Esophagus (tissue), 2 donors: ENCODE measurements at regions not wholly inside any gene's neighbourhood (a gene's known extent, or its start where the extent isn't known, plus 50 kb on each side); places are given as distances from the start of the nearest gene placed in this dataset.
A peak's percentile ranks its signal among the peaks of the same experiment; 100 is the strongest.

Source experiments
- H3K27ac ChIP-seq, 2 donors: one replicate each; pipeline ENCODE4 v1.5.1; 2013; ENCODE audit warnings: low read depth in 2 of 2, mild to moderate bottlenecking in 2 of 2, inconsistent platforms in 1 of 2, low read length in 1 of 2, moderate library complexity in 1 of 2
- H3K27me3 ChIP-seq, 2 donors: one replicate each; pipeline ENCODE4 v1.6.1; 2013; ENCODE audit warnings: low read length in 2 of 2, control low read depth in 1 of 2, mild to moderate bottlenecking in 1 of 2; ENCODE audit not compliant: insufficient read depth in 2 of 2, control insufficient read depth in 1 of 2
- H3K36me3 ChIP-seq, 2 donors: one replicate each; pipeline ENCODE4 v1.6.1; 2013; ENCODE audit warnings: low read length in 1 of 2; ENCODE audit not compliant: control insufficient read depth in 2 of 2, insufficient read depth in 2 of 2
- H3K4me1 ChIP-seq, 2 donors: one replicate each; pipeline ENCODE4 v1.6.1; 2013; ENCODE audit warnings: low read length in 1 of 2; ENCODE audit not compliant: control insufficient read depth in 2 of 2, insufficient read depth in 2 of 2
- H3K4me3 ChIP-seq, 2 donors: one replicate each; pipeline ENCODE4 v1.5.1; 2013; ENCODE audit warnings: low read length in 2 of 2, mild to moderate bottlenecking in 2 of 2, low read depth in 1 of 2, moderate library complexity in 1 of 2
- H3K9me3 ChIP-seq, 2 donors: one replicate each; pipeline ENCODE4 v1.6.1; 2013; ENCODE audit warnings: mild to moderate bottlenecking in 2 of 2, low read depth in 1 of 2, low read length in 1 of 2, moderate library complexity in 1 of 2; ENCODE audit not compliant: control insufficient read depth in 2 of 2, insufficient read depth in 1 of 2
- WGBS, 2 donors: extraction: QIAGEN DNeasy Blood & Tissue Kit; methylation state at CpG; one replicate each; pipeline ENCODE4 v1.1.7; 2013; 5-methylcytosine and 5-hydroxymethylcytosine counted together
- donor health status: healthy with polysubstance abuse.
- donor health status: Bipolar disorder and iron deficiency.

DNA sequence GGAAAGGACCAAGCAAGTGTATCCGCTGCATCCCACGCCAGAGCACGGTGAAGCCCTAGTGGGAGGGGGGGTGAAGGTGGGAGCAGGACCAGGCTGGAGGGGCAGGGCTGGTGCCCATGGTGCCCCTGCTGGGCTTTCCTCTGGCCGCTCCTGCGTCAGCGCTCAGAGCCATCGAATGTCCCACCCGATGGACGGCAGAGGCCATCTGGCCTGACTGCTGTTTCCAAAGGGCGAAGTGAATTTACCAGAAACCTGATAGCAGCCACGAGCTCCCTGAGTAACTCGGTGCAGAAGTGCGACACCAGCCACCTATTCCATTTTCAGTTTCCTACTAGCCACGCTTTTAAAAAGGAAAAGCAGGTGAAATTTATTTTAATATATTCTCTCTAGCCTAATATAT is 203.6 kb upstream of the CIBAR2 start:
- peaks cover 0 to 7% of the 10 kb centered on the region in 2 donors for H3K4me1 ChIP-seq
- WGBS, 2 donors: 94 to 95% methylated on average over 14 of the region's 14 CpGs

DNA sequence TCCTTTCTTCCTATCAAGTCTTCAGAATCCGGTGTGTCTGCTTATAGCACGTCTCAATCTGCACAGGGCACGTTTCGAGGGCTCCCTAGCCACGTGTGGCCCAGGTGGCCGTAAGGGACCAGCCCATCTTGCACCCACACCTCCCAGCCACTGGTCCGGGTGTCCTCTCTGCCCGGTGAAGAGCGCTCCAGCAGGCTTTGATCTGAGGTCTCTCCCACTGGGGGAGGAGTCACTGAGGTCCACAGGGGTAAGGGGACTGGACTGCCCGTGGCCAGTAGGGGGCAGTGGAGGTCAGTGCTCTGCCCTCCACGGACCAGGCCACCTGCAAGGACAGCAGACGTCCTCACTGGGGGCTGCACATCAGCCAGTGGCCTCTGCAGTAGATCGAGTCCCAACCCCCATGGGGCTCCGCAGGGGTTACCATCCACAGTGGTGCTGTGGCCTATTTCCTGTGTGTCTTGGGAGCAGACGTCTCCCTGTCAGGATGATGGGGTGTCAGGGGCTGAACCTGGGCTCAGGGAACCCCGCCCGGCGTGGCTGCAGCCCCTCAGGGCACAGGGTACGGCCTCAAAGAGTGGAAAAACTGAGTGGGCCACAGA is 204.1 kb upstream of the CIBAR2 start:
- Histone ChIP-seq H3K4me3 (no peak overlapping the region), H3K4me1 (peaks cover 0 to 9% of the 10 kb centered on the region in 2 donors), H3K36me3 (no peaks in the 10 kb centered on the region), H3K27me3 (no peaks in the 10 kb centered on the region), H3K9me3 (no peaks in the 10 kb centered on the region), H3K27ac (no peak overlapping the region)
- 46 to 50% methylated on average over 19 of the region's 19 CpGs for WGBS, 2 donors

More for the DNA sequence above, 203.6 kb upstream of the CIBAR2 start:
- H3K9me3 ChIP-seq: no peaks in the 10 kb centered on the region
- H3K27me3 ChIP-seq: no peaks in the 10 kb centered on the region
- no peaks in the 10 kb centered on the region for H3K36me3 ChIP-seq
- H3K27ac ChIP-seq: no peak overlapping the region
- no peak overlapping the region for H3K4me3 ChIP-seq

DNA sequence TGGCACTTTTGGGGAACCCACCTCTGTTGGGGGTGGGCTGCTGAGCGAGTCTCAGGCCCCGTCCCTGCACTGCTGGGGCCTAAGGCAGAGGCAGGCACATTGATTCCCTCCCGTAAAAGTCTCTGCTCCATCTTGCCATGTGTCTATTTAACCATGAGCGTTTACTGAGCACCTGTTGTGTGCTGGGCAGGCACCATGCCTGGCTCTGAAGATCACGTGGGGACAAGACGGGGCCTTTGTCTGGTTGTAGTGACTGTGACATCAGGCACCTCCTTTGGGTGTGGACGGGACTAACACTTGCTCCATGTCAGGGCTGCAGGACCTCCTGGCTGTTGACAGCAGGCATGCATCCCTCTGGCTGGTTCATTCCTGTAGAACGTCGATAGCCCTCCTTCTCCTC is 204.7 kb upstream of the CIBAR2 start:
- Histone ChIP-seq H3K27ac (no peak overlapping the region), H3K27me3 (no peaks in the 10 kb centered on the region), H3K36me3 (no peaks in the 10 kb centered on the region), H3K4me3 (no peak overlapping the region), H3K4me1 (peaks cover 0 to 12% of the 10 kb centered on the region in 2 donors), H3K9me3 (no peaks in the 10 kb centered on the region)
- 69 to 82% methylated on average over 9 of the region's 9 CpGs for WGBS, 2 donors

DNA sequence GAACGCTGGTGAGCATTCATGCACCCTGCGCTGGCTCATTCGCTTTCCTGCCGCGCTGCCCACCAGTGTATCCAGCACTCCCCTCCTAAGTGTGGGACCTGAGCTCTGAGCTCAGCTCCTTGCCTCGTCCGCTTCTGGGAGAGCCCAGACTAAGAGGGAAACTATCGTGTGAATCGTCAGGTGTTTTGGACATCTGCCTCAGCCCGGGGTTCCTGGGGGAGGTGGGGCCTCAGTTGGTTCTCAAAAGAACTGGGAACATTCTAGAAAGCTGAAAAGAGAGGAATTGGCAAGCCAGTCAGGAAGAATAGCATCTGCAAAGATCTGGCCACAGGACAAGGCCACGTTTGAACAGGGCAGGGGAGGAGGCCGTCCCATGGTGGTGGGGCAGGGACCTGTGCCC is 205.4 kb upstream of the CIBAR2 start:
- Histone ChIP-seq H3K4me1 (peaks cover 0 to 12% of the 10 kb centered on the region in 2 donors), H3K9me3 (no peaks in the 10 kb centered on the region), H3K4me3 (no peak overlapping the region), H3K36me3 (no peaks in the 10 kb centered on the region), H3K27ac (no peak overlapping the region), H3K27me3 (no peaks in the 10 kb centered on the region)
- 75 to 81% methylated on average over 12 of the region's 12 CpGs for WGBS, 2 donors

DNA sequence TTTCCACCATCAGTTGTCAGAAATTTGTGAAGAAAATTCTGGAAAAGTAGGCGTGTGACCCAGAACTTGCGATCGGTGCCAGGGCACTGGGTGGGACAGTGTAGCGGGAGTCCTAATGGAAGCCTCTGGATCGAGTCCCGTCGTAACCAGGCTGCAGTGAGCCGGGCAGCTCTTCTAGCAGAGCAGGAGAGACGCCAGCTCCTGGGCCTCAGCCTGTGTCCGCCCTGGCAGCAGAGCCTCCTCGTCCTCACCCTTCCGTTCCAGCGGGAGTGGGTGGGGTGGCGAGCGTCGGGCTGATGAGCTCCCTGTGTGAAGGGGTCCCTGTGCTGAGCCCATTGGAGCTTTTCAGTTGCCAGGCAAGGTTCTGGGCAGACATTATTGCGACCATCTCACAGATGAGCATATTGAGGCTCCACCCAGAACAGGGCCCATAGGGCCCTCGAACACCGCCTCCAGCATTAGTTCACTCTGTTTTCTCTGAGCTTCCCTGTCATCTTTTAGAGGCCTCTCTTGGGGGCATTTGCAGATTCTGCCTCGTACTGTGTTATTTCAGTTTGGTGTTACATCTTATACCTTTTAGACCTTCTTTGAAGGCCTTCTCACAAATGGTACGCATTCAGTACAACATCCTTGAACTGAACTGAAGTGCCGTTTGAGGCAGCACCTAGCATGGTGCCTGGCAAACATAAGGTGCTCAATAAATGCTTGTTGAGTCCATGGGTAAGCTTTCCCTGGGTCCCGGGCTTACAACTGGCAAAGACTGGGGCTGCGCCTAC is 207.1 kb upstream of the CIBAR2 start:
- Histone ChIP-seq H3K27ac (no peak overlapping the region), H3K36me3 (no peaks in the 10 kb centered on the region), H3K27me3 (no peaks in the 10 kb centered on the region), H3K4me1 (peaks cover 0 to 5% of the 10 kb centered on the region in 2 donors), H3K9me3 (no peaks in the 10 kb centered on the region), H3K4me3 (no peak overlapping the region)
- WGBS, 2 donors: 91 to 94% methylated on average over 24 of the region's 24 CpGs

DNA sequence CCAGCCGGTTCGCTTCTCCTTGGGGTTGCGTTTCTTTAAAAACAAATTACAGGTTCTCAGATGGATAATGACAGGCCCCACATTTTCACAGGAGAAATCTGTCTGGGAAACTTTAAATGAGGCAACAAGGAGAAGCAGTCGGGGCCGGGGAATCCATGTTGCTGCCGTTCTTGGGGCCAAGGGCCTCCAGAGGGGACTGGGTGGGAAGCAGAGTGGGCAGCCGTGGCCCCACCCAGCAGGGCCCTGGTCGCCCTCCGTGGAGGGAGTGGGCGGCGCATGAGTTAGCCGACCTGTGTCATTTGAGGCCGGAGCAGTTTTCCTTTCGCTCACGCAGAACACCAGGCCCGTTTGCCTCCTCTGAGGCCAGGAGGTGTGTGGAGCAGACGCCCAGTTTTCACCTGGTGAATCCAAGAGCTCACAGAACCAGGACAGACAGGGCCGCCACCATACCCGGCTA is 207.7 kb upstream of the CIBAR2 start:
- H3K36me3 ChIP-seq: no peaks in the 10 kb centered on the region
- no peaks in the 10 kb centered on the region for H3K27me3 ChIP-seq
- no peak overlapping the region for H3K4me3 ChIP-seq
- H3K9me3 ChIP-seq: no peaks in the 10 kb centered on the region
- WGBS, 2 donors: 83 to 88% methylated on average over 19 of the region's 19 CpGs
- peaks cover 0 to 5% of the 10 kb centered on the region in 2 donors for H3K4me1 ChIP-seq
- H3K27ac ChIP-seq: no peak overlapping the region

DNA sequence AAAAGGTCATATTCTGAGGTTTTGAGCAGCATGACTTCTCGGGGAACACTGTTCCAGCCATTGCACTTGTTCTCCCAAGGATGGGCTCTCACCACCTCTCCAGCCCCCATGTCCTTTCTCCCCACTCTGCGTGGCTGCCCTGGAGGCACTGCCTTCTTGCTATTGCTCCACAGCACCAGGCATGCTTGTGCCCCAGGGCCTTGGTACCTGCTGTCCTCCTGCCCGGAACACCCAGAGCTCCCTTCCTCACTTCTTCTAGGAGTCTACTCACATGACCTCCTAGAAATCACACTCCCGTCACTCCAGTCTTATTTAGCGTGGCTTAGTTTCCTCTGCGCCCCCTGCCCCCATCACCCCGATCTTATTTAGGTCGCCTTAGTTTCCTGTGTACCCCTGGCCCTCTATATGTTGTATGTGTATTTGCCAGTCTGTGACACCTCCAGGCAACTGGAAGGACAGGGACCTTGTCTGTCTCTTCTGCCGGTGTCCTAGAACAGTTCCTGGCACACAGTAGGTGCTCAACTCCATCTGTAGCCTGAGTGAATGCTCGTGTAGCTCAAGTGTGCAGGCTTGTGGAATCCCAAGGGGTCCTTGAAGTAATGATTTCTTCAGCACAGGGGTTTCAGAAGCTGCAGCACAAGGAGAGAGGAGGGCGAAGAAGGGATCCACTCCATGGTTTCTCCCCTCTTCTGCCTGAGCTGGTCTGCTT is 208.6 kb upstream of the CIBAR2 start:
- Histone ChIP-seq H3K27me3 (no peaks in the 10 kb centered on the region), H3K4me1 (peaks cover 0 to 5% of the 10 kb centered on the region in 2 donors), H3K36me3 (no peaks in the 10 kb centered on the region), H3K4me3 (no peak overlapping the region), H3K27ac (no peak overlapping the region), H3K9me3 (no peaks in the 10 kb centered on the region)
- 91% methylated on average over 11 of the region's 11 CpGs for WGBS, 2 donors

DNA sequence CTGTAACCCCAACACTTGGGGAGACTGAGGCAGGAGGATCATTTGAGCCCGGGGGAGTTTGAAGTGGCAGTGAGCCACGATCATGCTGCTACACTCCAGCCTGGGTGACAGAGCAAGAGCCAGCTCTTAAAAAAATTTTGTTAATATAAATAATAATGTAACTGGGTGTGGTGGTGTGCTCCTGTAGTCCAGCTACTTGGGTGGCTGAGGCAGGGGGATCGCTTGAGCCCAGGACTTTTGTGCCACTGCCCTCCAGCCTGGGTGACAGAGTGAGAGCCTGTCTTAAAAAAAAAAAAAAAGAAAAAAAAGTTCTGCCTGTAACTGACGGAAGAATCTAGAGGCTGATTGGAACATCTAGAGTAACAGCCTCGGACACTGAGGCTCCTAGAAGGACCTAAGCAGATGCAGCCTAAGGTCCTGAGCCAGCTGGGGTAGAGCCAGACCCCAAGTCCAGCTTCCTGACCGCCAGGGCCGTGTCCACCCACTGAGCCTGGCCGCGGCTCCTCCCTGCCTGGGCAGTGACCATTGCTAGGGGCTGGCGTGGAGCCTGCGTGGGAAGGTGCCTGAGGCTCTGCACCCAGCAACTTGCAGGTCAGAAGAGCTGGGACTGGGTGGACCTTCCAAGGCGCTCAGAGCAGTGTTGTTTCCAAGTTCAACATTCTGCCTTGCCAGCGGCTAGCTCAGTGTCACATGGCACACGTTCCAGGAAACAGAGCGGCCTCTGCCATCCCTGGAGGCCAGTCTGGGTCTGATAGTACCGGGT is 209.4 kb upstream of the CIBAR2 start:
- Histone ChIP-seq H3K4me3 (no peak overlapping the region), H3K9me3 (no peaks in the 10 kb centered on the region), H3K27ac (peak overlapping the region; percentile 48 to 59), H3K36me3 (no peaks in the 10 kb centered on the region), H3K4me1 (peaks cover 0 to 5% of the 10 kb centered on the region in 2 donors), H3K27me3 (no peaks in the 10 kb centered on the region)
- WGBS, 2 donors: 14 to 16% methylated on average over 16 of the region's 16 CpGs

DNA sequence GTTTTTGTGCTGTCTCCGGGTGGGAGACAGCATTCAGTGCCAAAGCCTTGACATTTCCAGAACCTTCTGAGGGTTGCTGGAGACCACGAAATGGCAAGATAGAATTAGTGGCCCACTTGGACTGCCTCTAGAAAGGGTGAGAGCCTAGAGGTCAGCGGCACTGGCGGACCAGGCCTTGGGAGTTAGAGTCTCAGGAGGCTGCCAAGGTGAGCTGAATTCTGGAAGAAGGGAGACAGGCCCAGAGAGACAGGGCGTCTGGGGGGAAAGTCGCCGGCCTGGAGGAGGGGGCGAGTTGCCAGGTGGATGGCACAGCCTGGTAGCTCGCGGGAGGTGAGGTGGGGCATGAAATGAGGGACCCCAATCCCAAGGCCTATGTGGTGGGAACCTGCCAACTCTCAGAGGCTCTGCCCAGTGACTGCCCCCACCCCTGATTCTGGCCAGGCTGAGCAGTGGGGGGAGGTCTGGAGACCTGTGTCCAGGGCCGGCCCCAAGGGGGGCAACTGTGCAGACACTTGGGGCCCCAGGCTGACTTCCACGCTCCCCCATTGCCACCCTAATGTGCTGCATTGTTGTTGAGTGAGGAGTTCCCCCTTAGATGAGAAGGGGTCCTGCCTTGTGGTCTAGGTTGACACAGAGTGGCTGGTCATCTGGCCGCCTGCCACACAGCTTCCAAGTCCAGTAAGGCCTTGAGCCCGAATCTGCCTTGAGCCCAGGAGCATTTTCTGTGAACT is 211.1 kb upstream of the CIBAR2 start:
- Histone ChIP-seq H3K27me3 (no peaks in the 10 kb centered on the region), H3K27ac (no peak overlapping the region), H3K4me3 (no peak overlapping the region), H3K36me3 (no peaks in the 10 kb centered on the region), H3K4me1 (peaks cover 0 to 5% of the 10 kb centered on the region in 2 donors), H3K9me3 (no peaks in the 10 kb centered on the region)
- 88 to 90% methylated on average over 14 of the region's 14 CpGs for WGBS, 2 donors
